NOMO-1 treated with dmso at 0.1 percent for 144 hours (cell line): ENCODE measurements at regions not wholly inside any gene's neighbourhood (a gene's known extent, or its start where the extent isn't known, plus 50 kb on each side); places are given as distances from the start of the nearest gene placed in this dataset.

ENCODE experiments used
- DNase-seq: peaks from one replicate; lab custom pipeline; 2025; ENCODE audit not compliant: unreplicated experiment; lab: John Stamatoyannopoulos, UW

- DNase-seq: no peak
These were observed 411.6 kb downstream of the RPS24 start for GRCh38 chr10:78445308-78445707.

- no peak for DNase-seq
These were observed 414.8 kb downstream of the RPS24 start for GRCh38 chr10:78448470-78448869.

GRCh38 chr10:78448994-78449418, 415.3 kb downstream of the RPS24 start:
- no peak for DNase-seq

- no peak for DNase-seq
These were observed 415.9 kb downstream of the RPS24 start for GRCh38 chr10:78449554-78449953.

- DNase-seq: no peak
These were observed 416.6 kb downstream of the RPS24 start for GRCh38 chr10:78450239-78450638.

GRCh38 chr10:78450807-78451485, 417.3 kb downstream of the RPS24 start:
- no peak for DNase-seq

- DNase-seq: no peak
These were observed 417.9 kb downstream of the RPS24 start for GRCh38 chr10:78451592-78451991.

GRCh38 chr10:78454123-78454645, 420.5 kb downstream of the RPS24 start:
- DNase-seq: no peak

GRCh38 chr10:78455236-78455635, 421.6 kb downstream of the RPS24 start:
- DNase-seq: no peak

GRCh38 chr10:78455811-78456210, 422.1 kb downstream of the RPS24 start:
- DNase-seq: no peak

- no peak for DNase-seq
These were observed 423.2 kb downstream of the RPS24 start for GRCh38 chr10:78456649-78457400.

- no peak for DNase-seq
These were observed 424.3 kb downstream of the RPS24 start for GRCh38 chr10:78457804-78458482.

GRCh38 chr10:78458983-78459638, 425.4 kb downstream of the RPS24 start:
- DNase-seq: no peak

- DNase-seq: no peak
These were observed 426.0 kb downstream of the RPS24 start for GRCh38 chr10:78459639-78460037.

GRCh38 chr10:78460204-78460603, 426.5 kb downstream of the RPS24 start:
- DNase-seq: no peak

- DNase-seq: no peak
These were observed 427.7 kb downstream of the RPS24 start for GRCh38 chr10:78461333-78461732.

- DNase-seq: no peak
These were observed 428.5 kb downstream of the RPS24 start for GRCh38 chr10:78462176-78462575.

- DNase-seq: no peak
These were observed 429.1 kb downstream of the RPS24 start for GRCh38 chr10:78462726-78463228.

- DNase-seq: no peak
These were observed 430.6 kb downstream of the RPS24 start for GRCh38 chr10:78464118-78464855.

- no peak for DNase-seq
These were observed 431.2 kb downstream of the RPS24 start for GRCh38 chr10:78464856-78465267.
